ENCODE measurements at regions not wholly inside any gene's neighbourhood (a gene's known extent, or its start where the extent isn't known, plus 50 kb on each side); places are given as distances from the start of the nearest gene placed in this dataset.

GRCh38 chr9:109568089-109568488 lies 70.0 kb upstream of the PTPN3 start:
- H3K9me2 ChIP-seq (ENCODE audit: insufficient read depth, low read length), result no peaks in the 10 kb centered on the region
- no peaks in the 10 kb centered on the region for H3K36me3 ChIP-seq (ENCODE audit: insufficient read depth, low read length)
- H3K79me2 ChIP-seq (ENCODE audit: insufficient read depth, low read depth, low read length), result no peaks in the 10 kb centered on the region
- no peak overlapping the region for H3K4me2 ChIP-seq (ENCODE audit: low read length)
- H2AFZ ChIP-seq (ENCODE audit: low read length), result no peak overlapping the region
- ChIA-PET POLR2A (interaction anchor here (1.0 to 1.4 kb wide), 2 partner anchors 8 to 17 kb away, joined by 3 read pairs; no protein-coding TSS in a partner anchor), CTCF (ENCODE audit: unreplicated experiment) (no interaction called here)
- no peaks in the 10 kb centered on the region for H3K4me1 ChIP-seq (ENCODE audit: insufficient read depth, low read length, poor library complexity, severe bottlenecking)
- TF ChIP-seq CTCF (conservative IDR thresholded peaks at IDR 0.05; ENCODE audit: low read length) (no peak), EZH2phosphoT487 (IDR thresholded peaks at IDR 0.05; ENCODE audit: borderline replicate concordance, low read depth, low read length) (no peak)
- no peak for DNase-seq (ENCODE audit: low spot score)
- H3K4me3 ChIP-seq (ENCODE audit: low read depth, low read length, poor library complexity, severe bottlenecking), result no peak overlapping the region
- intact Hi-C loops (cut with micrococcal nuclease; ENCODE audit: unreplicated experiment), result no loop called here
- H4K20me1 ChIP-seq (ENCODE audit: insufficient read depth, low read length), result no peaks in the 10 kb centered on the region
- H3K9me3 ChIP-seq (ENCODE audit: low read length), result no peaks in the 10 kb centered on the region
- no TSS peak for BruUV-seq (replicated peaks)
- H3K27ac ChIP-seq (ENCODE audit: low read depth, low read length, poor library complexity, severe bottlenecking), result no peak overlapping the region

GRCh38 chr9:109568568-109569210 lies 70.6 kb upstream of the PTPN3 start:
- intact Hi-C loops (cut with micrococcal nuclease; ENCODE audit: unreplicated experiment), result no loop called here
- H3K79me2 ChIP-seq (ENCODE audit: insufficient read depth, low read depth, low read length), result no peaks in the 10 kb centered on the region
- DNase-seq (ENCODE audit: low spot score), result no peak
- H3K4me1 ChIP-seq (ENCODE audit: insufficient read depth, low read length, poor library complexity, severe bottlenecking), result no peaks in the 10 kb centered on the region
- H3K27ac ChIP-seq (ENCODE audit: low read depth, low read length, poor library complexity, severe bottlenecking), result no peak overlapping the region
- no peaks in the 10 kb centered on the region for H3K9me3 ChIP-seq (ENCODE audit: low read length)
- ChIA-PET CTCF (ENCODE audit: unreplicated experiment) (no interaction called here), POLR2A (interaction anchor here (0.6 to 1.4 kb wide), 3 partner anchors 9 to 428 kb away, joined by 3 to 4 read pairs (median 3); no protein-coding TSS in a partner anchor)
- no peak overlapping the region for H3K4me3 ChIP-seq (ENCODE audit: low read depth, low read length, poor library complexity, severe bottlenecking)
- no peak for TF ChIP-seq CTCF (conservative IDR thresholded peaks at IDR 0.05; ENCODE audit: low read length)
- TF ChIP-seq EZH2phosphoT487 (IDR thresholded peaks at IDR 0.05; ENCODE audit: borderline replicate concordance, low read depth, low read length), result no peak
- no peaks in the 10 kb centered on the region for H3K9me2 ChIP-seq (ENCODE audit: insufficient read depth, low read length)
- no peak overlapping the region for H3K4me2 ChIP-seq (ENCODE audit: low read length)
- BruUV-seq (replicated peaks), result no TSS peak
- H3K36me3 ChIP-seq (ENCODE audit: insufficient read depth, low read length), result no peaks in the 10 kb centered on the region
- H4K20me1 ChIP-seq (ENCODE audit: insufficient read depth, low read length), result no peaks in the 10 kb centered on the region
- no peak overlapping the region for H2AFZ ChIP-seq (ENCODE audit: low read length)
